AG09319 (cell line): ENCODE measurements at regions not wholly inside any gene's neighbourhood (a gene's known extent, or its start where the extent isn't known, plus 50 kb on each side); places are given as distances from the start of the nearest gene placed in this dataset.
"Not testable (repeated sequence)": the region's sequence is repeated elsewhere in the genome, so short reads cannot be mapped to it uniquely, and the experiment has no call there.

Experiments used
- DNase-seq: peaks from one replicate; pipeline ENCODE4 v3.0.0-alpha.2; 2010; ENCODE audit warnings: low read depth; ENCODE audit errors: extremely low read depth
- TF ChIP-seq, protein P1 (sequence below): IDR thresholded peaks from 2 replicates; pipeline ENCODE4 v1.5.1; 2011; ENCODE audit warnings: low read depth, mild to moderate bottlenecking, inconsistent platforms, low read length, moderate library complexity

DNA sequence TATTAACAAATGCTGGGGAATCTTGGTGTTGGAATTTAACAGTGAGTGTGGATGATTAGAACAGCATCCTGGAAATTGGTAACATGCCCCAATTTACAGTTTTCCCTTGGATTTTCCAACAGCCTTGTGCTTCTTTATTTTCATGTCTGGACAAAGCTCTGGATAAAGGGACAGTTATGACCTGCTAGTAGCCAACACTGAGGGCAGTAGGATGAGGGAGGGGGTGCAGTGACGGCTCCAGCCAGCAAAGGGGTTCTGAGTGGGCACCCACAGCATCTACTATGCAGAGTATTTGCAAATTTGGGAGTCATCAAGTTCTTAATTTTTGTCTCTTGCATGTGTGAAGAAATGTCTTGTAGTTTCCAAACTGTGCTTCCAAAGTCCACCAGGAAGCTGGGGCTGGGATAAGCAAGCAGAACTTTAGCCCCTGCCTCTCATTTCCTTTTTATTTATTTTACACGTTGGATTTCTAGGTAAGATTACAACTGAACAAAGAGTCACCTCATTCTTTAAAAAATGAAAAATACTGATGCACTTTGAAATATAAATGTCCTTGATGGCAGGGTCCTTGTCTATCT, 63.0 kb upstream of the SELENOP start:
- DNase-seq, result no peak
- TF ChIP-seq, protein P1, sequence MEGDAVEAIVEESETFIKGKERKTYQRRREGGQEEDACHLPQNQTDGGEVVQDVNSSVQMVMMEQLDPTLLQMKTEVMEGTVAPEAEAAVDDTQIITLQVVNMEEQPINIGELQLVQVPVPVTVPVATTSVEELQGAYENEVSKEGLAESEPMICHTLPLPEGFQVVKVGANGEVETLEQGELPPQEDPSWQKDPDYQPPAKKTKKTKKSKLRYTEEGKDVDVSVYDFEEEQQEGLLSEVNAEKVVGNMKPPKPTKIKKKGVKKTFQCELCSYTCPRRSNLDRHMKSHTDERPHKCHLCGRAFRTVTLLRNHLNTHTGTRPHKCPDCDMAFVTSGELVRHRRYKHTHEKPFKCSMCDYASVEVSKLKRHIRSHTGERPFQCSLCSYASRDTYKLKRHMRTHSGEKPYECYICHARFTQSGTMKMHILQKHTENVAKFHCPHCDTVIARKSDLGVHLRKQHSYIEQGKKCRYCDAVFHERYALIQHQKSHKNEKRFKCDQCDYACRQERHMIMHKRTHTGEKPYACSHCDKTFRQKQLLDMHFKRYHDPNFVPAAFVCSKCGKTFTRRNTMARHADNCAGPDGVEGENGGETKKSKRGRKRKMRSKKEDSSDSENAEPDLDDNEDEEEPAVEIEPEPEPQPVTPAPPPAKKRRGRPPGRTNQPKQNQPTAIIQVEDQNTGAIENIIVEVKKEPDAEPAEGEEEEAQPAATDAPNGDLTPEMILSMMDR, result no peak

DNA sequence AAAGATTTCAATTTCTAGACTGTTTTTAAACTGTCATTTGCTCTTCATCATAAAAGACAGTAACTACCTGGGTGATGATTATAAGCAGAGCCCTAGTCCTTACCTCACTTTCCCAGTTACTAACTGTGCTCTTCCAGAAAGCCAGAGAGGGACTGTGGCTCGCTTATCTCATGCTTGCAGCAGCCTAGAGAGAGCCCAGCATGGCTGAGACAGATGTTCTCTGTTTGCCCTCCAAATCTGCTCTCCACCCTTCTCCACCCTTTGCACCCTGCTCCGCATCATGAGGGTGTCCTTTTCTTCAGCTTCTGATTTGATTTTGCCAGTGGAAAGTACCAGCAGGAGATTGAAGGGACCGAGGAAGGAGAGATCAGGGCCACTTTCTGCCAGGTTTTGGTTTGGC, 61.2 kb upstream of the SELENOP start:
- DNase-seq, result no peak
- TF ChIP-seq, protein P1, result no peak

DNA sequence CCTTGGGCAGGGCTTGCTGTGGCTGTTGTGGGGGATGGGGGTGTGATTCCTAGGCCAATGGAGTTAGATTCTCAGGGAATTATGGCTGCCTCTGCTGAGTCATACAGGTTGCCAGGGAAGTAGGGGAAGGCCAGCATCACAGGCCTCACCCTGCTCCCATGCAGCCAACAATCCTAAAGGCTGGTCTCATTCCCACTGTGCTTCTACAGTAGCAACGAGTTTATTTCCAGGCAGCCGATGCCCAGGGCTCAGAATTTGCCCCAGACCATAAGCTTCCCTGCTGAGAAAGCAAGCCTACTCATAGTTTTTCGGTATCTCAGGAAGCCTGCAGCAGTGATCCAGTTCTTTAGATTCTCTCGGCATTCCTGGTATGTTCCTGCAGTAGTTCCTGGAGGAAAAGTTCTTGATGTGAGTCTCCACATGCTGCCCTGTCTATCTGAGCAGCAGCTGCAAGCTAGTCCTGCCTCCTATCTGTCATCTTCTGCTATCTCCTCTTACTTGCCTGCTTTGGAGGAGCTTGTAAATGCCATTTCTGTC, 59.3 kb upstream of the SELENOP start:
- no peak for DNase-seq
- TF ChIP-seq, protein P1, result no peak

- not testable (repeated sequence) for DNase-seq
These were observed 56.7 kb upstream of the SELENOP start for GRCh38 chr5:42868417-42868816.

- not testable (repeated sequence) for DNase-seq
These were observed 53.1 kb upstream of the SELENOP start for GRCh38 chr5:42864749-42865148.
